NCI-H2171 treated with DMSO at 0.1 percent for 48 hours (cell line): ENCODE measurements at regions not wholly inside any gene's neighbourhood (a gene's known extent, or its start where the extent isn't known, plus 50 kb on each side); places are given as distances from the start of the nearest gene placed in this dataset.
A peak's percentile ranks its signal among the peaks of the same experiment; 100 is the strongest.
"Not testable (repeated sequence)": the region's sequence is repeated elsewhere in the genome, so short reads cannot be mapped to it uniquely, and the experiment has no call there.

ENCODE experiments used
- DNase-seq: peaks from one replicate; lab custom pipeline; 2025; lab: John Stamatoyannopoulos, UW

DNA sequence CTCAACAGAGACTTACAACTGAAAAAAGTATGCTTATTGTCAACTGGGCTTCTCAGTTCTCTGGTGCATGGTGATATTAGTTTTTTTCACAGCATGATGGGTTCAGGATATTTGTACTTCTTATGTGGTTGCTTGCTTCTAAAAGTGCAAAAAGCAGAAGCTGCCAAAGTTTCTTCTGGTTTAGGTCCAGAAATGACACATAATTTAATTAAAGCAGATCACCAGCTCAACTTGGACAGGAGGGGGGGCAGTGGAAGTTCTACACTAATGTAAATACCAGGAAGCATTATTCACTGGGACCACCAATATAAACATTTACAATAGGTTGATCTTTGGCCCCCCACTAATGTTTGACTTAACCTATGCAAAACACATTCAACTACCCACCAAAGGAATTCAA is 354.8 kb upstream of the BRINP3 start:
- no peak for DNase-seq

DNA sequence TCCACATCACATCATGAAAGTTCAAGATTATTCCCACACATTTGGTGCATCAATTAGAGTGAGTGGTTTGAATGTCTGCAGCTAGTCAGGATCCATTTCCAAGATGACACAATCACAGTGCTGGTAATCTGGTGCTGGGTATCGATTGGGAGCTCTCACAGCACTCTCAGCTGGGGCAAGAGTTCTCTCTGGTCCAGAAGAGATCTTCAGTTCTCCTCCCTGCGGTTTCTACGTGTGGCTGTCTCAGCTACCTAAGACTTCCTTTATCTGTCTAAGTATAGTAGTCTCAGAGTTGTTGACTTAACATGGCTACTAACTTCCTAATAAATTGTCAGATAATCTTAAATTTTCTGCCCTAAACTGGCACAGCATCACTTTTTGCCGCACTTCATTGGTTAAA is 358.0 kb upstream of the BRINP3 start:
- no peak for DNase-seq

DNA sequence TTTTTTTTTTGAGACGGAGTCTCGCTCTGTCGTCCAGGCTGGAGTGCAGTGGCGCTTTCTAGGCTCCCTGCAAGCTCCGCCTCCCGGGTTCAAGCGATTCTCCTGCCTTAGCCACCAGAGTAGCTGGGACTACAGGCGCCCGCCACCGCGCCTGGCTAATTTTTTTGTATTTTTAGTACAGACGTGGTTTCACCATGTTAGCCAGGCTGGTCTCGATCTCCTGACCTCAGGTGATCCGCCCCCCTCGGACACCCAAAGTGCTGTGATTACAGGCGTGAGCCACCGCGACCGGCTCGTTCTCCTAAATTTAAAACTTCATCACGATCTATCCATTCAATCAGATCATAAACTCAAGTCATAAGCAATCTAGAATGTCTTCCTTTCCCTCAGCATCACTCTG is 359.5 kb upstream of the BRINP3 start:
- not testable (repeated sequence) for DNase-seq

DNA sequence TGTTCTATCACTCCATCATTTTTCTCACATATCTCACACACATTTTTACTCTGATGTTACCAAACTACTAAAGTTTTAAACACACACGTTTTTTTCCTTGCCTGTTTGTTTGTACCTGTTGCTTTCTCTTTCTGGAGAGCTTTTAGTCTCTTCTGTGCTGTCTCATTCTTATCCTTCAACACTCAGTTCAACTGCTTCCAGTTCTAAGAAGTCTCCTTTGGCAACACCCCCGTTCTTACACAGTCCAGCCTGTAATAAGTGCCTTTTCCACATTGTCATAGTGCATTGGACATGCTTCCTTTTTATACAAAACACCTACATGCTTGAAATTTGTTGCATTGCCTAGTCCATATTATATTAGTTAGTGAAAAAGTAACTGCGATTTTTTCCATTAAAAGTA is 360.2 kb upstream of the BRINP3 start:
- no peak for DNase-seq

DNA sequence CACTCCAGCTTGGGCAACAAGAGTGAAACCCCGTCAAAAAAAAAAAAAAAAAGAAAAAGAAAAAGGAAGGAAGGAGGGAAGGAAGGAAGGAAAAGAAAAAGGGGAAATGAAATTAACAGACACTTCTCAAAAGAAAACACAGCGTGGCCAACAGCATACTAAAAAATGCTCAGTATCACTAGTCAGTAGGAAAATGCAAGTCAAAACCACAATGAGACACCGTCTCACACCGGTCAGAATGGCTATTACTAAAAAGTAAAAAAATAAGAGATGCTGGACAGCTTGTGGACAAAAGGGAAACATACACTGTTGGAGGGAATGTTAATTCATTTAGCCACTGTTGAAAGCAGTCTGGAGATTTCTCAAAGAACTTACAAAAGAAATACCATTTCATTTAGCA is 369.5 kb upstream of the BRINP3 start:
- no peak for DNase-seq

DNA sequence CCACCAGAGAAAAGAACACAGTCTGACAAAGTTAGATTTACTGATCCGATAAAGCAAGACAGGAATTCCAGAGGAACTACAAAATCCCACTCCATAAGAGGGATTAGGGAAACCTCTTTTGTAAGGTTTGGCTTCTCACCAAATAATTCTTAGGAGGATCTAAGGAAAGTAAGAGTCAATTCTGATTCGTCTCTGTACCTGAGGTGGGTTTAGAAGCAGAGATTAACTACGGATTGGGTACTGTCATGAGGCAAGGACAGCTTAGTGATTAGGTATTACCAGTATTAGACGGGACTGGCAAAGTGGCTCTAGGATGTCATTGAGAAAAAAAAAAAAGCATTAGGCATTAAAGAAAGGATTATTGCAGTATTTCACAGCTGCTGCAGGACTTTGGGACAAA is 371.7 kb upstream of the BRINP3 start:
- no peak for DNase-seq

DNA sequence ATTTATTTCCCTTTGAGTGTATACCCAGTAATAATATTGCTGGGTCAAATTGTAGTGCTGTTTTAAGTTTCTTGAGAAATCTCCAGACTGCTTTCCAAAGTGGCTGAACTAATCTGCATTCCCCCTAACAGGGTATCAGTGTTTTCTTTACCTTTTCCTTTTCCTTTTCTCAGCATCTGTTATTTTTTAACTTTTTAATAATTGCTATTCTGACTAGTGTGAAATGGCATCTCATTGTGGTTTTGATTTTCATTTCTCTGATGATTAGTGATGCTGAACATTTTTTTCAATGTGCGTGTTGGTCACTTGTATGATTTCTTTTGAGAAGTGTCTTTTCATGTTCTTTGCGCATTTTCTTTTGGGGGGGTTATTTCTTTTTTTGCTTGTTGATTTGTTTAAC is 374.9 kb upstream of the BRINP3 start:
- no peak for DNase-seq

DNA sequence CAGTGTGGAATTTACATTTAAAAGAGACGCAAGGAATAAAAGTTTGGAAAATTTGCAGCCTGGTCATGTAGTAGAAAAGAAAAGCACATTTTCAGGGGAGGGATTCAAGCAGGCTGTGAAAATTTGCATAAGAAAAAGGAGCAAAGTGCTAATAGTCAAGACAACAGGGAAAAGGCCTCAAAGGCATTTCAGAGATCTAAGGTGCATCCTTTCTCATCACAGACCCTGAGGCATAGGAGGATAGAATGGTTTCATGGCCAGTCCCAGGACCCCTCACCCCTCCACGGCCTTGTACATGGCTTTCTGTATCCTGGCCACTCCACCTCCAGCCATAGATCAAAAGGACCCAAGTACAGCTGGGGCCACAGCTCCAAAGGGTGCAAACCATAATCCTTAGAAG is 380.5 kb upstream of the BRINP3 start:
- DNase-seq: no peak

DNA sequence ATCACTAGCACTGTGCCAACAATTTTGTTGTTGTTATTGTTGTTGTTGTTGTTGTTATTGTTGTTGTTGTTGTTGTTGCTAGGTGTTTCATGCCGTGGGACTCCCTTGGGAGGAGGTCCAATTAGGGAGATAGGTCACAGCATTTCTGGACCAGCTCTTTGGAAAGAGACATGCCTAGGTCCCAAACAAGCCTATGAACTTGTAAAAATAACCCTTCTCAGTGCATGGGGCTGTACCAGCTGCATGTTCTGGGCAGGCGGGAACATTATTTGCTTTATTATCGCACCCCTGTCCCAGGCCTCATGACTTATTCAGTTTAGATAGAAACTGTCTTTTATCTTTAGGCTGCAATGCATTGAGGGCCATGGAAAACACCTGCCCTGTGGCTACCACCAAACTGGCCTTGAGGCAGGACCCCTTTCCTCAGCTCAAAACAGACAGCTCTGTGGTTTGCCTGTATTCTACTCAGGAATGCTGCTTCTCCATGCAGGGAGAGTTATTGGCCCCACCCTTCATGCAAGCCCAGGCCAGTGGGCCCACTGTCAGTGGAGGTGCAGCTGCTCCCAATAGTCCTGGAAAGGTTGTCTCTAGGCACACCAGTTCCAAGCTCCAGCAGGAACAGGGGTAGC is 386.5 kb upstream of the BRINP3 start:
- no peak for DNase-seq

DNA sequence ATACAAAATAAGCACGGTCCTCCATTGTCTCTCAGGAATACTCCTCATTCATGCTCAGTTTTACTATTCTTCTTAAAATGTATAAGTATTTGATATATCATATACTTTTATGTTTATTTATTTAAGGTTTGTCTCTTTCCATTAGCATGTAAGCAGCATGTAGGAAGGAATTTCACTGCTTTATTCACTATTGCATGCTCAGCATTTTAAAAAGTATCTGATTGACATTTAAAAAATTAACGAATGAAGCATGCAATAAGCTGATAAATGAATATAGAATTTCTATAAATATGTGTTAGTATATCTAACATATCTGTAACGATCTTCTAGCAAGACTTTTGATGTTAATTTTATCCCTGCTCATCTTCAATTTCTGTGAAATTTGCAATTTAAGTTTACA is 402.7 kb upstream of the BRINP3 start:
- DNase-seq: no peak

DNA sequence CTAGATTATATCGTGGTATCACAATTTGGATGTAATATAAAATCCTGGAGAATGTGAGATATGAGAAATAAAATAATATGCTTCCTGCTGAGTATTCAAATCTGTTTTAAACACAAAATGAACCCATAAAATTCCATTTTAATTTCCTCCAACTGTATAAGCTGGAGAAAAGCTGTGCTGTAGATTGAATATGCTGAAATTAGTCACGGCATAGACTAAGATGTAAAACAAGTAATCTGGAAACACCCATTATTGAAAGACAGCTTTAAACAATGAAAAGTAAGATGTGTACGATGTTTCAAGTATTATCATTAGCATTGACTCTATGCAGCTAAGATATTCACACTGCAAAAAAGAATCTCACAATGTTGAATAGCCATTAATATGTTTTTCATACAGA is 403.4 kb upstream of the BRINP3 start:
- no peak for DNase-seq

DNA sequence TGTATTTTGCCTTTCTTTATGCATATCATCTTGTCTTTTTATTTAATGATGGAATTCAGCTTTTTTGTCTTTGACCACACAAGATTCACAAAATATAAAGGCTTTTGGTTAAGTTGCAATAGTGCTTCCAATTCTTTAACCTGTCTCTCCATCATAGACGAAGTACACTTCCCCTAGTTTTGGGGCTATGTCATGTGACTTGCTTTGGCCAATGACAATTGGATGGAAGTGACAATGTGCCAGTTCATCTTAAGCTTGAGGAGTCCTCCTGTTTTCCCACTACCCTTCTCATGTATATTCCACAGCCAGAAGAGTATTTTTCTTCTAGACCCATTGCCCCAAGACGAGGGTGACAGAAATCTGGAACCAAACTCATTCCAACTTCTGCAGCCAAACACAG is 419.6 kb upstream of the BRINP3 start:
- DNase-seq: no peak

DNA sequence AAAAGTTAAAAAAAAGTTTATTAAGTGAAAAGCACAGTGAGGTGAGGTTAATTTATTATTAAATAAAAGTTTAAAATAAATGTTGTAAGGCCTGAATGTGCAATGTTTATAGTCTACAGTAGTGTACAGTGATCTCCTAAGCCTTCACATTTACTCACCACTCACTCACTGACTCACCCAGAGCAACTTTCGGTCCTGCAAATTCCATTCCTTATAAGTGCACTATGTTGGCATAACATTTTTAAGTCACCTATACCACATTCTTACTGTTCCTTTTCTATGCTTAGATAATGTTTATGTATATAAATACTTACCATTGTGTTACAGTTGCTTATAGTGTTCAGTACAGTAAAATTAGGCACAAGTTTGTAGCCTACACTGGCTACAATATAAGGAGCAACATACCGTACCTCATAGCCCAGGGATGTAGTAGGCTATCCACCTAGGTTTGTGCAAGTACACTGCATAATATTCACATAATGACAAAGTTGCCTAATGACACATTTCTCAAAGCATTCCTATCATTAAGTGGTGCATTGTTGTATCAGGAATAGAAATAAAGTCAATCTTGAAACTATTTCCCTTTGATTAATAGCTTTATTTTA is 426.5 kb upstream of the BRINP3 start:
- DNase-seq: no peak

DNA sequence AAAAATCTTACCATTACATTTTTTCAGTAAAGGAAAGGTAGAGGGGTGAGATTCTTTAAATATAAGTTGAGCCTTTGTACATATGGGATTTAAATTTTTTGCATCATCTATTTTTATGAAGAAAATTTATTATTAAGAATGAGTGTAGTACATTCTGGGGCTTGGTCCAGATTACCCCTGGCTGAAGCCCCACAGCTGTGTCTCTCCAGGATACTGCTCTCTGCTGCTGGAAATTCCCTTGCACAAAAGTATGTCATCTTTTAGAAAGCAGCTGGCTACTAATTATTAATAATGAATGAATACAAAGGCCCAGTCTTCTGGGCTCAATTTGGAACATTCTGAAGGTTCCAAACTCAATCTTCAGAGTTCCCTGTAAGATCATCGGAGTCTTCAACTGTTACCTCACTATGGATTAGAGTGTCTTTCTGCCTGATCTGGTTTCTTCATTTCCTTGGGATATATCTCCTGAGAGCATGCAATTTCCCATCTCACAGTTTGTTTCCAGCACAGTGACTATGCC is 428.6 kb upstream of the BRINP3 start:
- no peak for DNase-seq

DNA sequence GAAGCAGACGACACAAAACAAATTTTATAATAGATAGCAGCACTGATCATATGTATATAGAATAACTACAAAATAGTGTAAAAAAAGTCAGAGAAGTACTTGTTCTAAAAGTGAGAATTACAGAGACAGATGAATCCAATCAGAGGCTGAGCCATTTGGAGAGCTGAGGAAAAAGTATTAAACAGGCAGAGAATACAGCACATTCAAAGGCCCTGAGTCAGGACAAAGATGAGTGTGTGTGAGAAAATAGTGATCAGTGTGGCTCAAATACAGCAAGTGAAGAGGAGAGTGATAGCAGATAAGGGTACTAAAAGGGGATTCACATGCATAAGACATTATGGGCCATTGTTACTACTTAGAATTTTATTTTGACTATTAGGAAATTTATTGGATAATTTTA is 430.6 kb upstream of the BRINP3 start:
- no peak for DNase-seq

DNA sequence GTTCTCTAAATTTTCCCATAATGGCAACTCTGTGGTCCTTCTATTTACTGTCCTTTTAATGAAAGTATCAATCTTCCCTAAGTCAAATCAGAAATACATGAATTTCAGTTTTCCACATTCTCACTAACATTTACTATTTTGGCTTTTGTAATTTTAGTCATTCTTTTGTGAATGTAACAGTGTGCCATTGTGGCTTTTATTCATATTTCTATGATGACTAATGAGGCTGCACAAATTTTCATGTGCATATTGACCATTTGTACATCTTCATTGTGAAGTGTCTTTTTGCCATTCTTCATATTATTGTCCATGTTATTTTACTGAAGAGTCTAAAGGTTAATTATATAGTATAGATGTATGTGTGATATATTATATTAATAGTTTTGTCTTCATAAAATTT is 431.0 kb upstream of the BRINP3 start:
- no peak for DNase-seq

DNA sequence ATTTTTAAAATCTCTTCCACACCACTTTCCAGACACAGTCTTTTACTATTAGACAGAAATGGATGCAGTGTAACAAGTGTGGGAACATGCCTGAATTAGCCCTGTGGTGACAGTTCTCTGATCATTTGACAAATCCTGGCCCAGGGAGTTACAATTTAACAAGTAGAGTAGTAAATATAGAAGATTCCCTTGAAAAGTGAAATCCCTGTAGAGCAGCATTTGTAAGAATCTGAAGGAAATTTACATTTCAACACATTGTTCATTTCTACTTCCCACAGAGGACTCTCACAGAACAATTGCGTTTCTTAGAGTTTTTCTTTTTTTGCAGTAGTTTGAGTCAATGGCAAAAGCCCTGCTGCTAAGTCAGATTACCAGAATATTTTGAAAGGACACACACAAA is 458.3 kb upstream of the BRINP3 start:
- DNase-seq: no peak

DNA sequence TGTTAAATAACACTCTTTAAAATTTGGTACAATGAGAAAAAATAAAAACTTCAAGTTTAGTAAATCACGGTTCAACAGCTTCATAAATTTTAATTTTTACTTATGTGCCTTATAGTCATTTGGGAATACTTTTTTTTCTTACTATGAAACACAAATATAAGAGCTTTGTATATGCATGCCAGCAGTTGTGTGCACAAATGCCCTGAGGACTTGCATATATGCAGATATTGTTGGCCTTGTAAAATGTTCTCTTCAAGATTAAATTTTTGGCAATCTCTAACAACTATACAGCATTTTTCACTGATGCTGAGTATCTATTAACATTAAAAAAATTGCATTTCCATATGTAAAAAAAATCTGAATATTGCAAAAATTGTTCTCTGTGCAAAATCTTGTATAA is 458.7 kb upstream of the BRINP3 start:
- no peak for DNase-seq

DNA sequence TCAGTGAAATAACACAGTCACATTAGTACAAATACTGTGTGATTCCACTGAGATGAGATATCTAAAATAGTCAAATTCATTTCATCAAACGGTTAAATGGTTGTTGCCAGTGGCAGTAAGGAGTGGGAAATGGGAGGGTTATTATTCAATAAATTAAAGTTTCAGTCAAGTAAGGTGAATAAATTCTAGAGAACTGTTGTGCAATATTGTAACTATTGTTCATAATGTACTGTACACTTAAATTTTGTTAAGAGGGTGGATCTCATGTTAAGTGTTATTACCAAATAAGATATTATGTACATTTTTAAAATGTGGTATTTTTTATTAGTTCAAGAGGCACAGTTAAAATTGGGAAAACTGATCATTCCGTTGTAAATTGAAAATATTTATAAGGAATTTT is 463.3 kb upstream of the BRINP3 start:
- DNase-seq: peak; percentile 22

DNA sequence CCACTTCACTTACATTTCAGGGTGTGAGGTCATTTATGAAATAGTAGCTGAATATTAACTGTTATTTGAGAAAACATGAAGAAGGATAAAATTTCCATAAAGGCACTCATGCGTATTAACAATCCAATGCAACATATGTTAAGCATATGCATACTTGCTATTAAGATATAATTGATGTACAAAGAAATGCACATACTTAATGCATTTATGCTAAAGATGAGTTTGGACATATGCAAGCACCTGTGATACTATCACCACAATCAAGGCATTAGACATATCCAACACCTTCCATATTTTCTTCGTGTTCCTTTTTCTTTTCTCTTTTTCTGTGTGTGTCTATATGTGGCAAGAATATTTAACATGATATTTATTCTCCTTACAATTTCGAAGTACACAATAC is 464.8 kb upstream of the BRINP3 start:
- peak; percentile 94 for DNase-seq

DNA sequence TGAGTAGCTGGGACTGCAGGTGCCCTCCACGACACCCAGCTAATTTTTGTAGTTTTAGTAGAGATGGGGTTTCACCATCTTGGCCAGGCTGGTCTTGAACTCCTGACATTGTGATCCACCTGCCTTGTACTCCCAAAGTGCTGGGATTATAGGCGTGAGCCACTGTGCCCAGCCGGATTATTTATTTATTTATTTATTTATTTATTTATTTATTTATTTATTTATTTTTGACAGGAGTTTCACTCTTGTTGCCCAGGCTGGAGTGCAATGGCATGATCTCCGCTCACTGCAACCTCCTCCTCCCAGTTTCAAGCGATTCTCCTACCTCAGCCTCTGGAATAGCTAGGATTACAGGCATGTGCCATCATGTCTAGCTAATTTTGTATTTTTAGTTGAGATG is 466.1 kb upstream of the BRINP3 start:
- not testable (repeated sequence) for DNase-seq

DNA sequence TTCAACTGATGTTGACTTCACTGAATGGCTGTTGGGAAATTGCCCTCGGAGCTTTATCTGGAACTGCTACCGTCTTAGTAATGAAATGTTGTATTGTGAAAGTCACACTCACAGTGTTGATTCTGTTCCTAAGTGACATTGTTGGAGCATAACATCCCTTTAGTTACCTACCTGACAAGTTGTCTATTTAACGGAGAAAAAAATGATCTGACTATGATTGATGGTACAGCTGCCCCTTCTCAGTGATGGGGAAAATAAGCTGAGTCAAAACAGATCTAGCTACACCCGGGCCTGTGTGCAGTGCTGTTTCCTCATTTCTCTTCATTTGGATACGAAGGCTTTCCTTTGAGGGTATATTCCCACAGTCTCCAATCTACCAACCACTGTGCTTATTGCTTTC is 472.3 kb upstream of the BRINP3 start:
- DNase-seq: no peak

DNA sequence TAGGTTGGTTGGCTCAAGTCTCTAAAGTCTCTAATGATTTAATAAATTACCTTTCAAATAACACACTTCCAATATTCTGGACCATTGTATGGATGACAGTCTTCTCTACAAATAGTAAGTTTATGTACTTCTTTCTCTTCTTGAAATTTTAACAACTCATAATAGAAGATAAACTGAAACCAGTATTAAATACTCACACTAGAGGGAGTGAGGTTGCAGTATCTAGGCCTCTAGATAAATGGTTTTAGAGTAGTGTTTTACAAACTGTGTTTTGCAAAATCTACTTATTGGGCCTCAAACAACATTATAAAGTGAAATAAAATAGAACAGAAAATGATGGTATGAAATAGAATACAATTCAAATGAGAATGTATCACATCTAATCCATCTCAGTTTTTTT is 479.9 kb upstream of the BRINP3 start:
- no peak for DNase-seq

DNA sequence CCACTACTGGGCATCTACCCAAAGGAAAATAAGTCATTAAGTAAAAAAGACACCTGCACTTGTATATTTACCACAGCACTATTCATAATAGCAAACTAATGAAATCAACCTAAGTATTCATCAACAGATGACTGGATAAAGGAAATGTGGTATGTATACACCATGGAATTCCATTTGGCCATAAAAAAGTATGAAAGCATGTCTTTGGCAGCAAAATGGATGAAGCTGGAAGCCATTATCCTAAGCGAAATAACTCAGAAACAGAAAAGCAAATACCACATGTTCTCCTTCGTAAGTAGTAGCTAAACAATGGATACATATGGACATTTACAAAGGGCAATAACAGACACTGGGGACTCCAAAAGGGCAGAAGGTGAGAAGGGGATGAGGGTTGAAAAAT is 485.7 kb upstream of the BRINP3 start:
- DNase-seq: no peak
